ENCODE measurements at regions not wholly inside any gene's neighbourhood (a gene's known extent, or its start where the extent isn't known, plus 50 kb on each side); places are given as distances from the start of the nearest gene placed in this dataset.

- in situ Hi-C loops (cut with HindIII; ENCODE audit: extremely low pct_ligation_motif_present, low pct_unique_long_range_greater_than_20kb) = no loop called here
- no peaks in the 10 kb centered on the region for H3K4me1 ChIP-seq (ENCODE audit: insufficient read depth, low read length)
- BruUV-seq (replicated peaks) = no TSS peak
- no peak for FAIRE-seq
- ChIA-PET POLR2A (no interaction called here), CTCF (ENCODE audit: low intra/inter-chr PET ratio, low total read pairs) (no interaction called here)
- H3K27me3 ChIP-seq (ENCODE audit: control insufficient read depth in 1 of 2, insufficient read depth in 2 of 2, low read length in 2 of 2) = no peaks in the 10 kb centered on the region
- 0% methylated on average over 1 of the region's 1 CpG for WGBS (ENCODE audit: low lambda C conversion rate)
- H3K36me3 ChIP-seq (replicated peaks in 1 of 2; ENCODE audit: control insufficient read depth in 1 of 2, insufficient read depth in 2 of 2, low read length in 2 of 2) = no peaks in the 10 kb centered on the region
- no peak overlapping the region for H3K4me3 ChIP-seq (replicated peaks in 1 of 3; ENCODE audit: insufficient read depth in 1 of 3, low read depth in 2 of 3, low read length in 3 of 3)
- H3K4me2 ChIP-seq (ENCODE audit: low read depth, low read length) = no peak overlapping the region
- no peak overlapping the region for H3K9ac ChIP-seq (ENCODE audit: insufficient read depth, low read depth, low read length)
- ATAC-seq = no peak
- no peak for DNase-seq (ENCODE audit: low spot score)
- intact Hi-C loops (cut with micrococcal nuclease; ENCODE audit: unreplicated experiment) = no loop called here
- no peaks in the 10 kb centered on the region for H3K79me2 ChIP-seq (ENCODE audit: insufficient read depth, low read length)
- H2AFZ ChIP-seq (ENCODE audit: low read length) = no peak overlapping the region
- H3K27ac ChIP-seq (ENCODE audit: extremely low read length, insufficient read depth, low read length) = no peak overlapping the region
- TF ChIP-seq MYPOP (CRISPR knock-in tag; IDR thresholded peaks at IDR 0.05) = no peak
- no peak for TF ChIP-seq ZNF639 (CRISPR knock-in tag; conservative IDR thresholded peaks at IDR 0.05)
- TF ChIP-seq ZNF337 (CRISPR knock-in tag; IDR thresholded peaks at IDR 0.05; ENCODE audit: borderline replicate concordance, low read depth) = no peak
- no peak for TF ChIP-seq REST (IDR thresholded peaks at IDR 0.05; ENCODE audit: borderline replicate concordance in 1 of 2, low read depth in 1 of 2, low read length in 2 of 2)
- TF ChIP-seq, protein P1, sequence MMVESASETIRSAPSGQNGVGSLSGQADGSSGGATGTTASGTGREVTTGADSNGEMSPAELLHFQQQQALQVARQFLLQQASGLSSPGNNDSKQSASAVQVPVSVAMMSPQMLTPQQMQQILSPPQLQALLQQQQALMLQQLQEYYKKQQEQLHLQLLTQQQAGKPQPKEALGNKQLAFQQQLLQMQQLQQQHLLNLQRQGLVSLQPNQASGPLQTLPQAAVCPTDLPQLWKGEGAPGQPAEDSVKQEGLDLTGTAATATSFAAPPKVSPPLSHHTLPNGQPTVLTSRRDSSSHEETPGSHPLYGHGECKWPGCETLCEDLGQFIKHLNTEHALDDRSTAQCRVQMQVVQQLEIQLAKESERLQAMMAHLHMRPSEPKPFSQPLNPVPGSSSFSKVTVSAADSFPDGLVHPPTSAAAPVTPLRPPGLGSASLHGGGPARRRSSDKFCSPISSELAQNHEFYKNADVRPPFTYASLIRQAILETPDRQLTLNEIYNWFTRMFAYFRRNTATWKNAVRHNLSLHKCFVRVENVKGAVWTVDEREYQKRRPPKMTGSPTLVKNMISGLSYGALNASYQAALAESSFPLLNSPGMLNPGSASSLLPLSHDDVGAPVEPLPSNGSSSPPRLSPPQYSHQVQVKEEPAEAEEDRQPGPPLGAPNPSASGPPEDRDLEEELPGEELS (CRISPR knock-in tag; IDR thresholded peaks at IDR 0.05) = no peak
- TF ChIP-seq ZNF12 (CRISPR knock-in tag; IDR thresholded peaks at IDR 0.05) = no peak
- TF ChIP-seq SETDB1 (CRISPR knock-in tag; IDR thresholded peaks at IDR 0.05; ENCODE audit: borderline replicate concordance) = no peak
- no peak for TF ChIP-seq MTA3 (CRISPR knock-in tag; IDR thresholded peaks at IDR 0.05)
- H4K20me1 ChIP-seq (ENCODE audit: insufficient read depth, low read length) = no peaks in the 10 kb centered on the region
- H3K9me3 ChIP-seq (ENCODE audit: low read length) = no peaks in the 10 kb centered on the region
Measured at GRCh38 chr6:115512923-115513322, 547.8 kb downstream of the FRK start.

Data from HepG2 (cell line).